ENCODE measurements at regions not wholly inside any gene's neighbourhood (a gene's known extent, or its start where the extent isn't known, plus 50 kb on each side); places are given as distances from the start of the nearest gene placed in this dataset.
"Not testable (repeated sequence)": the region's sequence is repeated elsewhere in the genome, so short reads cannot be mapped to it uniquely, and the experiment has no call there.

- DNase-seq (ENCODE audit: low spot score) = no peak
These were observed 215.7 kb upstream of the ZNF608 start for GRCh38 chr5:124962111-124962510.

- DNase-seq (ENCODE audit: low spot score) = no peak
These were observed 216.3 kb upstream of the ZNF608 start for GRCh38 chr5:124962735-124963134.

- peak; percentile 91 for DNase-seq (ENCODE audit: low spot score)
These were observed 216.9 kb upstream of the ZNF608 start for GRCh38 chr5:124963236-124963919.

GRCh38 chr5:124966741-124967140, 220.3 kb upstream of the ZNF608 start:
- not testable (repeated sequence) for DNase-seq (ENCODE audit: low spot score)

GRCh38 chr5:124970381-124970780, 223.9 kb upstream of the ZNF608 start:
- not testable (repeated sequence) for DNase-seq (ENCODE audit: low spot score)

- no peak for DNase-seq (ENCODE audit: low spot score)
These were observed 226.3 kb upstream of the ZNF608 start for GRCh38 chr5:124972703-124973102.

- no peak for DNase-seq (ENCODE audit: low spot score)
These were observed 227.2 kb upstream of the ZNF608 start for GRCh38 chr5:124973661-124974060.

GRCh38 chr5:124976086-124976485, 229.6 kb upstream of the ZNF608 start:
- no peak for DNase-seq (ENCODE audit: low spot score)

- DNase-seq (ENCODE audit: low spot score) = peak; percentile 74
These were observed 232.8 kb upstream of the ZNF608 start for GRCh38 chr5:124979251-124979650.

- peak; percentile 60 for DNase-seq (ENCODE audit: low spot score)
These were observed 233.9 kb upstream of the ZNF608 start for GRCh38 chr5:124980163-124980941.

- no peak for DNase-seq (ENCODE audit: low spot score)
These were observed 235.5 kb upstream of the ZNF608 start for GRCh38 chr5:124981901-124982300.

- no peak for DNase-seq (ENCODE audit: low spot score)
These were observed 239.7 kb upstream of the ZNF608 start for GRCh38 chr5:124986170-124986569.

- no peak for DNase-seq (ENCODE audit: low spot score)
These were observed 240.2 kb upstream of the ZNF608 start for GRCh38 chr5:124986667-124987066.

- DNase-seq (ENCODE audit: low spot score) = not testable (repeated sequence)
These were observed 241.3 kb upstream of the ZNF608 start for GRCh38 chr5:124987786-124988185.

GRCh38 chr5:124990723-124991122, 244.3 kb upstream of the ZNF608 start:
- no peak for DNase-seq (ENCODE audit: low spot score)

GRCh38 chr5:124995421-124995820, 249.0 kb upstream of the ZNF608 start:
- no peak for DNase-seq (ENCODE audit: low spot score)

GRCh38 chr5:124996023-124996763, 249.8 kb upstream of the ZNF608 start:
- DNase-seq (ENCODE audit: low spot score) = no peak

GRCh38 chr5:124996764-124997077, 250.3 kb upstream of the ZNF608 start:
- no peak for DNase-seq (ENCODE audit: low spot score)

- DNase-seq (ENCODE audit: low spot score) = no peak
These were observed 250.9 kb upstream of the ZNF608 start for GRCh38 chr5:124997186-124997893.

- no peak for DNase-seq (ENCODE audit: low spot score)
These were observed 252.1 kb upstream of the ZNF608 start for GRCh38 chr5:124998520-124998919.

GRCh38 chr5:125002727-125003598, 256.5 kb upstream of the ZNF608 start:
- no peak for DNase-seq (ENCODE audit: low spot score)

Data from umbilical cord (tissue), 1 donor.